ENCODE measurements at regions not wholly inside any gene's neighbourhood (a gene's known extent, or its start where the extent isn't known, plus 50 kb on each side); places are given as distances from the start of the nearest gene placed in this dataset.

DNA sequence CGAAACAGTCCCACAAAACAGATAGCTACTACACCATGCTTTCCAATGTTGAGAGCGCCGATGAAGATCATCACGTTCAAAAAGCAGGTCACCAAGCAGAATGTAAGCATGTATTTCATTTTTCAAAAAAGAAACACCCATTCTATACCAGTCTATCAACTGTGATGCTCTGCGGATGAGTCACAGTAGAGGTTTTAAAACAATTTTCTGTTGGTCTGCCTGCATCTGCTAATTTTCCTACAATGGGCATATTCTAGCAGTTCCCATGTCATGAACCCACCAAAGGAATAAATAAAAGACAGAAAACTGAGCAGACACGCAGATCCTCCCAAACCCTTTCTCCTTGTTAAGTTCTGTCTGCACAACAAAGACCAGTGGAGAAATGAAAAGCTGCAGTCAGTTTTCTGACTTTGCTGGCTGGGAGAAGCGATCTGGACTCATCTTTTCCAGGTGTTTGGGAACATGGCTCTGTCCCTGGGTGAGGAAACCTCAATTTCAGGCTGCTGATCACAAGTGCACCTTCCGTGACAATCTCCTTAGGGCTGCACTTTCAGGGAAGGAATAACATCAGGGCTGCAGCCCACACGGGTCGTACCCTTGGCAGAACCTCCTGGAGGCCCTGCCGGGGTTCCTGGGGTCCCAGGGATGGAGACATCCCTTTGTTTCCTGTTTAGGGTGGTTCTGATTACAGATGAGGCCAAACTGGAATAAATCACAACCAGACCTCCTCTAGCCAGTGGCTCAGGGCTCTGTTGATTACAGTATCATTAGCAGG, 200.1 kb downstream of the BMP7 start:
- WGBS (ENCODE audit: insufficient coverage, insufficient replicate concordance, low lambda C conversion rate, missing lambda C conversion rate) = 28% methylated on average over 11 of the region's 11 CpGs
- no peaks in the 10 kb centered on the region for H3K4me1 ChIP-seq (ENCODE audit: control insufficient read depth, insufficient read depth, low read length)
- no peak overlapping the region for H3K4me2 ChIP-seq (ENCODE audit: control insufficient read depth, insufficient read depth)
- POLR2A ChIA-PET = no interaction called here
- in situ Hi-C loops (cut with MboI) = no loop called here
- no peak for FAIRE-seq
- no peak overlapping the region for H3K4me3 ChIP-seq
- H3K27ac ChIP-seq (ENCODE audit: control insufficient read depth, insufficient read depth) = no peak overlapping the region
- H3K36me3 ChIP-seq (ENCODE audit: control insufficient read depth in 2 of 2, insufficient read depth in 2 of 2, low read length in 1 of 2) = no peaks in the 10 kb centered on the region
- H3K79me2 ChIP-seq (ENCODE audit: control insufficient read depth, insufficient read depth, low read length) = no peaks in the 10 kb centered on the region
- no peaks in the 10 kb centered on the region for H3K9me3 ChIP-seq (replicated peaks; ENCODE audit: control insufficient read depth, insufficient read depth, low read length)
- no peaks in the 10 kb centered on the region for H4K20me1 ChIP-seq (ENCODE audit: control insufficient read depth, insufficient read depth)
- no TSS peak for BruUV-seq (replicated peaks)
- no peak overlapping the region for H2AFZ ChIP-seq (ENCODE audit: control insufficient read depth, low read depth, low read length)
- RAD21 ChIA-PET (ENCODE audit: unreplicated experiment) = no interaction called here
- CTCF ChIA-PET = no interaction called here
- ATAC-seq = no peak
- TF ChIP-seq, protein P1, sequence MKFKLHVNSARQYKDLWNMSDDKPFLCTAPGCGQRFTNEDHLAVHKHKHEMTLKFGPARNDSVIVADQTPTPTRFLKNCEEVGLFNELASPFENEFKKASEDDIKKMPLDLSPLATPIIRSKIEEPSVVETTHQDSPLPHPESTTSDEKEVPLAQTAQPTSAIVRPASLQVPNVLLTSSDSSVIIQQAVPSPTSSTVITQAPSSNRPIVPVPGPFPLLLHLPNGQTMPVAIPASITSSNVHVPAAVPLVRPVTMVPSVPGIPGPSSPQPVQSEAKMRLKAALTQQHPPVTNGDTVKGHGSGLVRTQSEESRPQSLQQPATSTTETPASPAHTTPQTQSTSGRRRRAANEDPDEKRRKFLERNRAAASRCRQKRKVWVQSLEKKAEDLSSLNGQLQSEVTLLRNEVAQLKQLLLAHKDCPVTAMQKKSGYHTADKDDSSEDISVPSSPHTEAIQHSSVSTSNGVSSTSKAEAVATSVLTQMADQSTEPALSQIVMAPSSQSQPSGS (IDR thresholded peaks at IDR 0.05; ENCODE audit: low read length) = no peak
- TF ChIP-seq ZNF217 (IDR thresholded peaks at IDR 0.05) = no peak
- intact Hi-C loops (cut with micrococcal nuclease; ENCODE audit: unreplicated experiment) = no loop called here
- DNase-seq (ENCODE audit: low read depth, low spot score) = no peak
- no peak overlapping the region for H3K9ac ChIP-seq (ENCODE audit: control insufficient read depth, insufficient read depth, low read length)
- SMC1A ChIA-PET (ENCODE audit: uncharacterized antibody, unreplicated experiment) = no interaction called here
- H3K27me3 ChIP-seq (replicated peaks in 1 of 2; ENCODE audit: control insufficient read depth in 2 of 2, insufficient read depth in 2 of 2, low read length in 1 of 2) = peaks cover 0 to 2% of the 10 kb centered on the region in 2 experiments; a peak in 3 of 4 replicates

DNA sequence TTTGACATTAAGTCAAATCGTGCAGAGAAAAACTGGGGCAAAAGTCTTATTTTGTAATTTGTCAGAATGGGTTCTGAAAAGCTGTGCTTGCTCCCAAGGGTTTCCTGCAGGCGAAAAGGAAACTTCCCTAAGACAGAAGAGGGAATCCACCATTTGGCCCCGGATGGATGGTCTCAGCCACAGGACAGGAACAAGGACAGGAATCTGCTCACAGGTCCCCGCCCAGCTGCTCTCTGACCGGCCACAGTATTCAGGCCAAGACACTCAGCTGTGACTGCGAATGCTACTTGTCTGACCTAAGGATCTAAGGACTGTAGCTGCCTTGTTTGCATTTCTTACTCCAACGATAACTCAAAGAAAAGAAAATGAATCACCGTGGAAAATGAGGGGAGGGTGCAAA, 197.0 kb downstream of the BMP7 start:
- Histone ChIP-seq H3K36me3 (ENCODE audit: control insufficient read depth in 2 of 2, insufficient read depth in 2 of 2, low read length in 1 of 2) (no peaks in the 10 kb centered on the region), H2AFZ (ENCODE audit: control insufficient read depth, low read depth, low read length) (no peak overlapping the region), H4K20me1 (ENCODE audit: control insufficient read depth, insufficient read depth) (no peaks in the 10 kb centered on the region), H3K27me3 (replicated peaks in 1 of 2; ENCODE audit: control insufficient read depth in 2 of 2, insufficient read depth in 2 of 2, low read length in 1 of 2) (peaks cover 0 to 4% of the 10 kb centered on the region in 2 experiments; a peak in 3 of 4 replicates), H3K4me2 (ENCODE audit: control insufficient read depth, insufficient read depth) (no peak overlapping the region), H3K79me2 (ENCODE audit: control insufficient read depth, insufficient read depth, low read length) (no peaks in the 10 kb centered on the region), H3K4me1 (ENCODE audit: control insufficient read depth, insufficient read depth, low read length) (no peaks in the 10 kb centered on the region), H3K4me3 (no peak overlapping the region), H3K27ac (ENCODE audit: control insufficient read depth, insufficient read depth) (no peak overlapping the region), H3K9ac (ENCODE audit: control insufficient read depth, insufficient read depth, low read length) (no peak overlapping the region), H3K9me3 (replicated peaks; ENCODE audit: control insufficient read depth, insufficient read depth, low read length) (no peaks in the 10 kb centered on the region)
- intact Hi-C loops (cut with micrococcal nuclease; ENCODE audit: unreplicated experiment) (no loop called here), in situ Hi-C loops (cut with MboI) (no loop called here)
- RAD21 ChIA-PET (ENCODE audit: unreplicated experiment) = no interaction called here
- CTCF ChIA-PET = interaction anchor here (0.6 to 0.8 kb wide), 2 partner anchors 10 to 379 kb away, joined by 3 to 4 read pairs; no protein-coding TSS in a partner anchor
- FAIRE-seq (no peak), DNase-seq (ENCODE audit: low read depth, low spot score) (no peak), ATAC-seq (no peak)
- SMC1A ChIA-PET (ENCODE audit: uncharacterized antibody, unreplicated experiment) = no interaction called here
- POLR2A ChIA-PET = no interaction called here
- no TSS peak for BruUV-seq (replicated peaks)
- WGBS (ENCODE audit: insufficient coverage, insufficient replicate concordance, low lambda C conversion rate, missing lambda C conversion rate) = 6% methylated on average over 8 of the region's 8 CpGs
- TF ChIP-seq NFYA (IDR thresholded peaks at IDR 0.05; ENCODE audit: borderline replicate concordance, low read depth, low read length) (no peak), NRF1 (conservative IDR thresholded peaks at IDR 0.05; ENCODE audit: low read depth, low read length) (no peak), HDGF (IDR thresholded peaks at IDR 0.05) (no peak), SUPT20H (IDR thresholded peaks at IDR 0.05; ENCODE audit: borderline replicate concordance, control insufficient read depth, low read depth, low read length) (no peak), NR2F1 (conservative IDR thresholded peaks at IDR 0.05) (no peak), ZBED1 (IDR thresholded peaks at IDR 0.05; ENCODE audit: borderline replicate concordance) (no peak), STAT1 (conservative IDR thresholded peaks at IDR 0.05) (no peak)
- TF ChIP-seq, protein P2, sequence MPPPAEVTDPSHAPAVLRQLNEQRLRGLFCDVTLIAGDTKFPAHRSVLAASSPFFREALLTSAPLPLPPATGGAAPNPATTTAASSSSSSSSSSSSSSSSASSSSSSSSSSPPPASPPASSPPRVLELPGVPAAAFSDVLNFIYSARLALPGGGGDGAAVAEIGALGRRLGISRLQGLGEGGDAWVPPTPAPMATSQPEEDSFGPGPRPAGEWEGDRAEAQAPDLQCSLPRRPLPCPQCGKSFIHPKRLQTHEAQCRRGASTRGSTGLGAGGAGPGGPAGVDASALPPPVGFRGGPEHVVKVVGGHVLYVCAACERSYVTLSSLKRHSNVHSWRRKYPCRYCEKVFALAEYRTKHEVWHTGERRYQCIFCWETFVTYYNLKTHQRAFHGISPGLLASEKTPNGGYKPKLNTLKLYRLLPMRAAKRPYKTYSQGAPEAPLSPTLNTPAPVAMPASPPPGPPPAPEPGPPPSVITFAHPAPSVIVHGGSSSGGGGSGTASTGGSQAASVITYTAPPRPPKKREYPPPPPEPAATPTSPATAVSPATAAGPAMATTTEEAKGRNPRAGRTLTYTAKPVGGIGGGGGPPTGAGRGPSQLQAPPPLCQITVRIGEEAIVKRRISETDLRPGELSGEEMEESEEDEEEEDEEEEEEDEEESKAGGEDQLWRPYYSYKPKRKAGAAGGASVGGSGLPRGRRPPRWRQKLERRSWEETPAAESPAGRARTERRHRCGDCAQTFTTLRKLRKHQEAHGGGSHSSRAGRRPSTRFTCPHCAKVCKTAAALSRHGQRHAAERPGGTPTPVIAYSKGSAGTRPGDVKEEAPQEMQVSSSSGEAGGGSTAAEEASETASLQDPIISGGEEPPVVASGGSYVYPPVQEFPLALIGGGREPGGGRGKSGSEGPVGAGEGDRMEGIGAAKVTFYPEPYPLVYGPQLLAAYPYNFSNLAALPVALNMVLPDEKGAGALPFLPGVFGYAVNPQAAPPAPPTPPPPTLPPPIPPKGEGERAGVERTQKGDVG (CRISPR knock-in tag; IDR thresholded peaks at IDR 0.05) = no peak
